ENCODE measurements at regions not wholly inside any gene's neighbourhood (a gene's known extent, or its start where the extent isn't known, plus 50 kb on each side); places are given as distances from the start of the nearest gene placed in this dataset.

- no peak overlapping the region for H3K27ac ChIP-seq (ENCODE audit: low read depth, low read length)
- CTCF ChIA-PET, result interaction anchor here (1.2 kb wide), 1 partner anchor 8 kb away, joined by 6 read pairs; no protein-coding TSS in a partner anchor
These were observed 55.7 kb upstream of the RNPC3 start for GRCh38 chr1:103469801-103470200.

GRCh38 chr1:103467100-103467499, 58.4 kb upstream of the RNPC3 start:
- Histone ChIP-seq H3K4me3 (ENCODE audit: low read depth, low read length) (no peak overlapping the region), H3K27me3 (ENCODE audit: control insufficient read depth, insufficient read depth, low read length) (no peaks in the 10 kb centered on the region), H3K9me3 (ENCODE audit: control insufficient read depth, insufficient read depth, low read length) (no peaks in the 10 kb centered on the region), H3K27ac (ENCODE audit: low read depth, low read length) (no peak overlapping the region)
- TF ChIP-seq CTCF (IDR thresholded peaks at IDR 0.05; ENCODE audit: low read depth, low read length), result no peak
- DNase-seq (ENCODE audit: low read depth, low spot score), result no peak
- CTCF ChIA-PET, result no interaction called here
- POLR2A ChIA-PET, result no interaction called here

More at GRCh38 chr1:103469801-103470200, 55.7 kb upstream of the RNPC3 start:
- H3K27me3 ChIP-seq (ENCODE audit: control insufficient read depth, insufficient read depth, low read length), result no peaks in the 10 kb centered on the region
- no peak for DNase-seq (ENCODE audit: low read depth, low spot score)
- H3K4me3 ChIP-seq (ENCODE audit: low read depth, low read length), result no peak overlapping the region
- POLR2A ChIA-PET, result no interaction called here
- no peaks in the 10 kb centered on the region for H3K9me3 ChIP-seq (ENCODE audit: control insufficient read depth, insufficient read depth, low read length)
- TF ChIP-seq CTCF (IDR thresholded peaks at IDR 0.05; ENCODE audit: low read depth, low read length), result no peak

GRCh38 chr1:103461161-103462105, 64.1 kb upstream of the RNPC3 start:
- no peak for DNase-seq (ENCODE audit: low read depth, low spot score)
- H3K9me3 ChIP-seq (ENCODE audit: control insufficient read depth, insufficient read depth, low read length), result no peaks in the 10 kb centered on the region
- CTCF ChIA-PET, result interaction anchor here (0.6 to 3.2 kb wide), 30 partner anchors 9 to 1941 kb away, joined by 3 to 100 read pairs (median 4); partner anchors contain the start of gene COL11A1
- no peak overlapping the region for H3K27ac ChIP-seq (ENCODE audit: low read depth, low read length)
- H3K4me3 ChIP-seq (ENCODE audit: low read depth, low read length), result no peak overlapping the region
- peak; percentile 59 for TF ChIP-seq CTCF (IDR thresholded peaks at IDR 0.05; ENCODE audit: low read depth, low read length)
- H3K27me3 ChIP-seq (ENCODE audit: control insufficient read depth, insufficient read depth, low read length), result no peaks in the 10 kb centered on the region
- POLR2A ChIA-PET, result no interaction called here

GRCh38 chr1:103460511-103460910, 65.0 kb upstream of the RNPC3 start:
- Histone ChIP-seq H3K27me3 (ENCODE audit: control insufficient read depth, insufficient read depth, low read length) (no peaks in the 10 kb centered on the region), H3K4me3 (ENCODE audit: low read depth, low read length) (no peak overlapping the region), H3K9me3 (ENCODE audit: control insufficient read depth, insufficient read depth, low read length) (no peaks in the 10 kb centered on the region), H3K27ac (ENCODE audit: low read depth, low read length) (no peak overlapping the region)
- DNase-seq (ENCODE audit: low read depth, low spot score), result no peak
- ChIA-PET POLR2A (no interaction called here), CTCF (interaction anchor here (0.6 to 3.2 kb wide), 19 partner anchors 10 to 1940 kb away, joined by 3 to 100 read pairs (median 5); partner anchors contain the start of gene COL11A1)
- TF ChIP-seq CTCF (IDR thresholded peaks at IDR 0.05; ENCODE audit: low read depth, low read length), result no peak

GRCh38 chr1:103459346-103459745, 66.2 kb upstream of the RNPC3 start:
- Histone ChIP-seq H3K27ac (ENCODE audit: low read depth, low read length) (no peak overlapping the region), H3K4me3 (ENCODE audit: low read depth, low read length) (no peak overlapping the region), H3K27me3 (ENCODE audit: control insufficient read depth, insufficient read depth, low read length) (no peaks in the 10 kb centered on the region), H3K9me3 (ENCODE audit: control insufficient read depth, insufficient read depth, low read length) (no peaks in the 10 kb centered on the region)
- ChIA-PET CTCF (interaction anchor here (0.6 to 1.4 kb wide), 3 partner anchors 52 to 354 kb away, joined by 3 to 6 read pairs (median 5); no protein-coding TSS in a partner anchor), POLR2A (no interaction called here)
- no peak for TF ChIP-seq CTCF (IDR thresholded peaks at IDR 0.05; ENCODE audit: low read depth, low read length)
- DNase-seq (ENCODE audit: low read depth, low spot score), result no peak

All from AG04450 (cell line).